ENCODE measurements at regions not wholly inside any gene's neighbourhood (a gene's known extent, or its start where the extent isn't known, plus 50 kb on each side); places are given as distances from the start of the nearest gene placed in this dataset.

DNA sequence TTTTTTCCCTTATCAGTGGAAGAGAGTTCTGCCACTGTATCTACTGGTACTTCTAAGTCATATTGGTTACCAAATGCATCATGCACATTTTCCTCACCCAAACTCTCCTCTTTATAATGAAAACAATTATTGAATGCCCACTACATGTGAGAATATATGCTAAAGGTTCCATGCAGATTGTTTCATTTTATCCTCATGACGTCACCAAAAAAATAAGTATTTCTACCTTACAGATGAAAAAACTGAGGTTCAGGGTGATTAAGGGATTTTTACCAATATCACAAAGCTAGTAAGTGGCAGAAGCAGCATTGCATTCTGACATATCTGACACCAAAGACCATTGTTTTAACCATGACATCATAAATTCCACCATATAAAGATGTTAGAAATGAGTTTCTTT, 51.9 kb upstream of the ZEB2 start:
- no peak for FAIRE-seq

GRCh38 chr2:144570566-144570965, 50.6 kb upstream of the ZEB2 start:
- FAIRE-seq, result no peak

Measured in colon (tissue), 2 donors.